ENCODE measurements at regions not wholly inside any gene's neighbourhood (a gene's known extent, or its start where the extent isn't known, plus 50 kb on each side); places are given as distances from the start of the nearest gene placed in this dataset.
A peak's percentile ranks its signal among the peaks of the same experiment; 100 is the strongest.

- no peak for DNase-seq (ENCODE audit: low read depth)
Observed at GRCh38 chr5:77569409-77569808, 69.1 kb downstream of the OTP start.

GRCh38 chr5:77568555-77568954 lies 70.0 kb downstream of the OTP start:
- no peak for DNase-seq (ENCODE audit: low read depth)

- DNase-seq (ENCODE audit: low read depth): no peak
Observed at GRCh38 chr5:77568082-77568481, 70.4 kb downstream of the OTP start.

GRCh38 chr5:77563475-77563874 lies 71.4 kb upstream of the WDR41 start:
- DNase-seq (ENCODE audit: low read depth): no peak

GRCh38 chr5:77561965-77562364 lies 69.8 kb upstream of the WDR41 start:
- DNase-seq (ENCODE audit: low read depth): no peak

GRCh38 chr5:77560677-77561263 lies 68.7 kb upstream of the WDR41 start:
- peak; percentile 25 for DNase-seq (ENCODE audit: low read depth)

- no peak for DNase-seq (ENCODE audit: low read depth)
Observed at GRCh38 chr5:77558266-77558665, 66.2 kb upstream of the WDR41 start.

- no peak for DNase-seq (ENCODE audit: low read depth)
Observed at GRCh38 chr5:77550406-77550805, 58.3 kb upstream of the WDR41 start.

- DNase-seq (ENCODE audit: low read depth): no peak
Observed at GRCh38 chr5:77545285-77545684, 53.2 kb upstream of the WDR41 start.
